ENCODE measurements at regions not wholly inside any gene's neighbourhood (a gene's known extent, or its start where the extent isn't known, plus 50 kb on each side); places are given as distances from the start of the nearest gene placed in this dataset.

GRCh38 chr4:151992332-151993154 is 231.7 kb upstream of the GATB start:
- no peaks in the 10 kb centered on the region for H3K9me3 ChIP-seq (replicated peaks; ENCODE audit: control insufficient read depth, insufficient read depth, low read length)
- intact Hi-C loops (cut with micrococcal nuclease; ENCODE audit: unreplicated experiment): no loop called here
- H3K4me1 ChIP-seq (ENCODE audit: control insufficient read depth, insufficient read depth, low read length): no peaks in the 10 kb centered on the region
- H3K4me2 ChIP-seq (ENCODE audit: control insufficient read depth, insufficient read depth): no peak overlapping the region
- SMC1A ChIA-PET (ENCODE audit: uncharacterized antibody, unreplicated experiment): no interaction called here
- H2AFZ ChIP-seq (ENCODE audit: control insufficient read depth, low read depth, low read length): no peak overlapping the region
- no peak overlapping the region for H3K9ac ChIP-seq (ENCODE audit: control insufficient read depth, insufficient read depth, low read length)
- BruUV-seq (replicated peaks): no TSS peak
- FAIRE-seq: no peak
- CTCF ChIA-PET: no interaction called here
- H3K27me3 ChIP-seq (replicated peaks in 1 of 2; ENCODE audit: control insufficient read depth in 2 of 2, insufficient read depth in 2 of 2, low read length in 1 of 2): no peaks in the 10 kb centered on the region
- POLR2A ChIA-PET: no interaction called here
- RAD21 ChIA-PET (ENCODE audit: unreplicated experiment): no interaction called here
- H3K4me3 ChIP-seq: no peak overlapping the region
- H3K36me3 ChIP-seq (ENCODE audit: control insufficient read depth in 2 of 2, insufficient read depth in 2 of 2, low read length in 1 of 2): no peaks in the 10 kb centered on the region
- 27% methylated on average over 5 of the region's 5 CpGs for WGBS (ENCODE audit: insufficient coverage, insufficient replicate concordance, low lambda C conversion rate, missing lambda C conversion rate)
- no peak for DNase-seq (ENCODE audit: low read depth, low spot score)
- TF ChIP-seq BMI1 (IDR thresholded peaks at IDR 0.05; ENCODE audit: borderline replicate concordance) (no peak), CHD4 (IDR thresholded peaks at IDR 0.05) (no peak), RELA (IDR thresholded peaks at IDR 0.05; ENCODE audit: borderline replicate concordance, partially characterized antibody) (no peak), SMAD1 (IDR thresholded peaks at IDR 0.05; ENCODE audit: low read depth, partially characterized antibody) (no peak), POLR2AphosphoS2 (IDR thresholded peaks at IDR 0.05; ENCODE audit: low read depth, low read length) (no peak), BCL11A (IDR thresholded peaks at IDR 0.05; ENCODE audit: low read depth, low read length) (no peak), FOS (IDR thresholded peaks at IDR 0.05; ENCODE audit: borderline replicate concordance, extremely low read depth, insufficient read length) (no peak), RUNX3 (IDR thresholded peaks at IDR 0.05; ENCODE audit: low read length) (no peak), MXI1 (IDR thresholded peaks at IDR 0.05; ENCODE audit: low read depth, low read length) (no peak), KAT2A (conservative IDR thresholded peaks at IDR 0.05; ENCODE audit: control insufficient read depth, low read depth, low read length) (no peak), DPF2 (IDR thresholded peaks at IDR 0.05) (no peak), PRDM15 (CRISPR knock-in tag; IDR thresholded peaks at IDR 0.05) (no peak)
- no peak overlapping the region for H3K27ac ChIP-seq (ENCODE audit: control insufficient read depth, insufficient read depth)
- no peaks in the 10 kb centered on the region for H3K79me2 ChIP-seq (ENCODE audit: control insufficient read depth, insufficient read depth, low read length)
- H4K20me1 ChIP-seq (ENCODE audit: control insufficient read depth, insufficient read depth): no peaks in the 10 kb centered on the region
- in situ Hi-C loops (cut with MboI): no loop called here
- ATAC-seq: no peak

Measured in GM12878 (cell line).